HepG2 (cell line): ENCODE measurements at regions not wholly inside any gene's neighbourhood (a gene's known extent, or its start where the extent isn't known, plus 50 kb on each side); places are given as distances from the start of the nearest gene placed in this dataset.

ENCODE experiments used
- DMAP1 ChIP-seq: IDR thresholded peaks from 2 replicates; pipeline ENCODE4 v1.6.1; 2016
- ERF ChIP-seq: IDR thresholded peaks from 2 replicates; pipeline ENCODE4 v1.6.1; 2018; ENCODE audit warnings: missing biosample characterization, missing genetic modification reagents
- ISL2 ChIP-seq: sonication (generic); formaldehyde crosslinking; IDR thresholded peaks from 2 replicates; pipeline ENCODE4 v1.5.0; 2020; ENCODE audit warnings: missing genetic modification reagents
- KLF13 ChIP-seq: sonication (generic); formaldehyde crosslinking; IDR thresholded peaks from 2 replicates; pipeline ENCODE4 v1.4.0; 2020; ENCODE audit warnings: mild to moderate bottlenecking, missing genetic modification reagents
- LCORL ChIP-seq, 2 experiments: fragments of 450-650 bp in 1 of 2; sonication (generic) in 1 of 2; formaldehyde crosslinking in 1 of 2; IDR thresholded peaks; 2 replicates each; pipeline versions ENCODE4 v1.5.0 to v1.6.1; 2017 to 2020; ENCODE audit warnings: antibody characterized with exemption in 1 of 2, missing genetic modification reagents in 1 of 2
- PRMT3 ChIP-seq: sonication (generic); formaldehyde crosslinking; IDR thresholded peaks from 2 replicates; pipeline ENCODE4 v1.8.1; 2022; ENCODE audit warnings: low read depth, mild to moderate bottlenecking, moderate library complexity, missing genetic modification reagents, borderline replicate concordance
- RARA ChIP-seq: IDR thresholded peaks from 2 replicates; pipeline ENCODE4 v1.6.1; 2016; ENCODE audit warnings: missing genetic modification reagents, missing compliant biosample characterization
- REPIN1 ChIP-seq: sonication (generic); formaldehyde crosslinking; IDR thresholded peaks from 2 replicates; pipeline ENCODE4 v1.8.0; 2022; ENCODE audit warnings: missing genetic modification reagents, low read depth, mild to moderate bottlenecking, borderline replicate concordance
- TBX2 ChIP-seq: sonication (generic); formaldehyde crosslinking; IDR thresholded peaks from 2 replicates; pipeline ENCODE4 v1.5.0; 2020; ENCODE audit warnings: missing genetic modification reagents, mild to moderate bottlenecking, borderline replicate concordance
- ZHX1 ChIP-seq: sonication (generic); formaldehyde crosslinking; IDR thresholded peaks from 2 replicates; pipeline ENCODE4 v1.8.1; 2022; ENCODE audit warnings: low read depth, mild to moderate bottlenecking, missing genetic modification reagents
- ZNF138 ChIP-seq: sonication (generic); formaldehyde crosslinking; IDR thresholded peaks from 2 replicates; pipeline ENCODE4 v1.5.0; 2020; ENCODE audit warnings: mild to moderate bottlenecking, low read depth, missing genetic modification reagents
- ZNF230 ChIP-seq: sonication (generic); formaldehyde crosslinking; IDR thresholded peaks from 2 replicates; pipeline ENCODE4 v1.4.0; 2020; ENCODE audit warnings: mild to moderate bottlenecking, missing genetic modification reagents
- ZNF329 ChIP-seq: sonication (generic); formaldehyde crosslinking; IDR thresholded peaks from 2 replicates; pipeline ENCODE4 v1.9.0; 2021; ENCODE audit warnings: low read depth, mild to moderate bottlenecking, missing genetic modification reagents
- ZNF543 ChIP-seq: sonication (generic); formaldehyde crosslinking; IDR thresholded peaks from 2 replicates; pipeline ENCODE4 v1.4.0; 2020; ENCODE audit warnings: mild to moderate bottlenecking, missing genetic modification reagents
- TF ChIP-seq, protein P1 (sequence below): sonication (generic); formaldehyde crosslinking; IDR thresholded peaks from 2 replicates; pipeline ENCODE4 v1.5.0; 2020; ENCODE audit warnings: mild to moderate bottlenecking, missing genetic modification reagents, borderline replicate concordance
- TF ChIP-seq, protein P2 (sequence below): sonication (generic); formaldehyde crosslinking; IDR thresholded peaks from 2 replicates; pipeline ENCODE4 v1.4.0; 2020; ENCODE audit warnings: mild to moderate bottlenecking, missing genetic modification reagents

DNA sequence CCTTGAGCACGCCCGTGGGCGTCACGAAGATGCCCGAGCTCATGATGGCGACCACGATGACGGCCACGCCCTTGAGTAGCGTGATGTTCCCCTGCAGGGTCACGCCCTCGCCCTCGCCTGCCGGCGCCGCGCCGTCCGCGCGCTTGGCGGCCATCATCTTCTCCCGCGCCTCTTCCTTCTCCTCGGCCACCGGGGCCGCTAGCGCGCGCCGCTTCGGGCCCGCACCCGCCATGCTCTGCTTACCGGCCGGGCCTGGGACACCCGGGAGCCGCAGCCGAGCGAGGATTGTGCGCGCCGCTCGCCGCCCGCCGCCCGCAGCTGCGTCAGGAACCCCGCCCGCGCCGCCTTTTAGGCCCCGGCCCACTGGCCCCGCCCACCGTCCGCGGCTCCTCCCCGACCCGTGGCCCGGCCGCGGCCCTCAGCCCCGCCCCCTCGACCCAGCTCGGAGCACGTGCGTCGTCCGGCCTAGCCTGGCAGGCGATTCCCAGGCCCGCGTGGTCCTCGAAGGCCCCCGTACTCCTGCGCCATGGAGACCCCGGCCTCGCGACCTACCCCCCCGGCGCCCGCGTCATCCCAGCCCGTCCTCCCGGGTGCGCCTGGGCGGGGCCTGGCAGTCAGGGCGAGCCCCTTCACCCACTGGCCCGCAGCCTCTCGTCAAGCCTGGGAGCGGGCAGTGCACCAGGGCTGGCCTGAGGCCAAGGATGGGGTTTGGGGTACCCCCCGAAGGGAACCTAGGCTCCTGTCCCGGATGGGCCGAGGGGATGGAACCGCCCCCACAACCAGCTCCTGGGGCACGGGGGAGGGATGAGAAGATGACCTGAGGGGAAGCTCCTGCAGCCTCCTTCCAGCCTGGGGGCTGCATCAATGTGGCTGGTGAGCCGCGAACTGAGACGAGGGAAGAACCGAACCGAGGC, 79.0 kb upstream of the METTL9 start (continued):
- TF ChIP-seq ZNF329 (peak; percentile 95), ERF (CRISPR knock-in tag) (peak; percentile 100), ZNF543 (CRISPR knock-in tag) (peak; percentile 98), ZHX1 (CRISPR knock-in tag) (peak; percentile 98), DMAP1 (CRISPR knock-in tag) (peak; percentile 98), TBX2 (CRISPR knock-in tag) (peak; percentile 90), ISL2 (CRISPR knock-in tag) (peak; percentile 92), KLF13 (CRISPR knock-in tag) (peak; percentile 99), LCORL (IDR thresholded peaks at IDR 0.05) (peak; percentile 45; the same call in 1 of the 2 replicates), LCORL (CRISPR knock-in tag; IDR thresholded peaks at IDR 0.05) (peak; percentile 81), REPIN1 (CRISPR knock-in tag) (peak; percentile 98), ZNF138 (peak; percentile 94; the same call in 1 of the 2 replicates), ZNF230 (peak; percentile 99), RARA (peak; percentile 91), PRMT3 (CRISPR knock-in tag) (peak; percentile 90)
- TF ChIP-seq, protein P1, sequence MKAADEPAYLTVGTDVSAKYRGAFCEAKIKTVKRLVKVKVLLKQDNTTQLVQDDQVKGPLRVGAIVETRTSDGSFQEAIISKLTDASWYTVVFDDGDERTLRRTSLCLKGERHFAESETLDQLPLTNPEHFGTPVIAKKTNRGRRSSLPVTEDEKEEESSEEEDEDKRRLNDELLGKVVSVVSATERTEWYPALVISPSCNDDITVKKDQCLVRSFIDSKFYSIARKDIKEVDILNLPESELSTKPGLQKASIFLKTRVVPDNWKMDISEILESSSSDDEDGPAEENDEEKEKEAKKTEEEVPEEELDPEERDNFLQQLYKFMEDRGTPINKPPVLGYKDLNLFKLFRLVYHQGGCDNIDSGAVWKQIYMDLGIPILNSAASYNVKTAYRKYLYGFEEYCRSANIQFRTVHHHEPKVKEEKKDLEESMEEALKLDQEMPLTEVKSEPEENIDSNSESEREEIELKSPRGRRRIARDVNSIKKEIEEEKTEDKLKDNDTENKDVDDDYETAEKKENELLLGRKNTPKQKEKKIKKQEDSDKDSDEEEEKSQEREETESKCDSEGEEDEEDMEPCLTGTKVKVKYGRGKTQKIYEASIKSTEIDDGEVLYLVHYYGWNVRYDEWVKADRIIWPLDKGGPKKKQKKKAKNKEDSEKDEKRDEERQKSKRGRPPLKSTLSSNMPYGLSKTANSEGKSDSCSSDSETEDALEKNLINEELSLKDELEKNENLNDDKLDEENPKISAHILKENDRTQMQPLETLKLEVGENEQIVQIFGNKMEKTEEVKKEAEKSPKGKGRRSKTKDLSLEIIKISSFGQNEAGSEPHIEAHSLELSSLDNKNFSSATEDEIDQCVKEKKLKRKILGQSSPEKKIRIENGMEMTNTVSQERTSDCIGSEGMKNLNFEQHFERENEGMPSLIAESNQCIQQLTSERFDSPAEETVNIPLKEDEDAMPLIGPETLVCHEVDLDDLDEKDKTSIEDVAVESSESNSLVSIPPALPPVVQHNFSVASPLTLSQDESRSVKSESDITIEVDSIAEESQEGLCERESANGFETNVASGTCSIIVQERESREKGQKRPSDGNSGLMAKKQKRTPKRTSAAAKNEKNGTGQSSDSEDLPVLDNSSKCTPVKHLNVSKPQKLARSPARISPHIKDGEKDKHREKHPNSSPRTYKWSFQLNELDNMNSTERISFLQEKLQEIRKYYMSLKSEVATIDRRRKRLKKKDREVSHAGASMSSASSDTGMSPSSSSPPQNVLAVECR (CRISPR knock-in tag), result peak; percentile 88
- TF ChIP-seq, protein P2, sequence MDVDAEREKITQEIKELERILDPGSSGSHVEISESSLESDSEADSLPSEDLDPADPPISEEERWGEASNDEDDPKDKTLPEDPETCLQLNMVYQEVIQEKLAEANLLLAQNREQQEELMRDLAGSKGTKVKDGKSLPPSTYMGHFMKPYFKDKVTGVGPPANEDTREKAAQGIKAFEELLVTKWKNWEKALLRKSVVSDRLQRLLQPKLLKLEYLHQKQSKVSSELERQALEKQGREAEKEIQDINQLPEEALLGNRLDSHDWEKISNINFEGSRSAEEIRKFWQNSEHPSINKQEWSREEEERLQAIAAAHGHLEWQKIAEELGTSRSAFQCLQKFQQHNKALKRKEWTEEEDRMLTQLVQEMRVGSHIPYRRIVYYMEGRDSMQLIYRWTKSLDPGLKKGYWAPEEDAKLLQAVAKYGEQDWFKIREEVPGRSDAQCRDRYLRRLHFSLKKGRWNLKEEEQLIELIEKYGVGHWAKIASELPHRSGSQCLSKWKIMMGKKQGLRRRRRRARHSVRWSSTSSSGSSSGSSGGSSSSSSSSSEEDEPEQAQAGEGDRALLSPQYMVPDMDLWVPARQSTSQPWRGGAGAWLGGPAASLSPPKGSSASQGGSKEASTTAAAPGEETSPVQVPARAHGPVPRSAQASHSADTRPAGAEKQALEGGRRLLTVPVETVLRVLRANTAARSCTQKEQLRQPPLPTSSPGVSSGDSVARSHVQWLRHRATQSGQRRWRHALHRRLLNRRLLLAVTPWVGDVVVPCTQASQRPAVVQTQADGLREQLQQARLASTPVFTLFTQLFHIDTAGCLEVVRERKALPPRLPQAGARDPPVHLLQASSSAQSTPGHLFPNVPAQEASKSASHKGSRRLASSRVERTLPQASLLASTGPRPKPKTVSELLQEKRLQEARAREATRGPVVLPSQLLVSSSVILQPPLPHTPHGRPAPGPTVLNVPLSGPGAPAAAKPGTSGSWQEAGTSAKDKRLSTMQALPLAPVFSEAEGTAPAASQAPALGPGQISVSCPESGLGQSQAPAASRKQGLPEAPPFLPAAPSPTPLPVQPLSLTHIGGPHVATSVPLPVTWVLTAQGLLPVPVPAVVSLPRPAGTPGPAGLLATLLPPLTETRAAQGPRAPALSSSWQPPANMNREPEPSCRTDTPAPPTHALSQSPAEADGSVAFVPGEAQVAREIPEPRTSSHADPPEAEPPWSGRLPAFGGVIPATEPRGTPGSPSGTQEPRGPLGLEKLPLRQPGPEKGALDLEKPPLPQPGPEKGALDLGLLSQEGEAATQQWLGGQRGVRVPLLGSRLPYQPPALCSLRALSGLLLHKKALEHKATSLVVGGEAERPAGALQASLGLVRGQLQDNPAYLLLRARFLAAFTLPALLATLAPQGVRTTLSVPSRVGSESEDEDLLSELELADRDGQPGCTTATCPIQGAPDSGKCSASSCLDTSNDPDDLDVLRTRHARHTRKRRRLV, result 0 out of 2 replicates have a peak, but pooled peaks have one; percentile 59
